Breast epithelium (tissue), 3 donors: ENCODE measurements at regions not wholly inside any gene's neighbourhood (a gene's known extent, or its start where the extent isn't known, plus 50 kb on each side); places are given as distances from the start of the nearest gene placed in this dataset.

Experiments used
- POLR2A ChIP-seq: fragments of 450-650 bp; IDR thresholded peaks from one replicate; pipeline ENCODE4 v1.6.1; 2016; ENCODE audit warnings: antibody characterized with exemption, mild to moderate bottlenecking, moderate library complexity
- POLR2AphosphoS5 ChIP-seq, 3 donors: sonication (generic); formaldehyde crosslinking; IDR thresholded peaks; one replicate each; pipeline ENCODE4 v1.6.1; 2017; ENCODE audit warnings: antibody characterized with exemption in 3 of 3
- TF ChIP-seq, protein P1 (sequence below), 3 donors: fragments of 450-650 bp; IDR thresholded peaks; one replicate each; pipeline ENCODE4 v1.5.1; 2016 to 2017; ENCODE audit warnings: antibody characterized with exemption in 3 of 3, mild to moderate bottlenecking in 3 of 3, moderate library complexity in 3 of 3

DNA sequence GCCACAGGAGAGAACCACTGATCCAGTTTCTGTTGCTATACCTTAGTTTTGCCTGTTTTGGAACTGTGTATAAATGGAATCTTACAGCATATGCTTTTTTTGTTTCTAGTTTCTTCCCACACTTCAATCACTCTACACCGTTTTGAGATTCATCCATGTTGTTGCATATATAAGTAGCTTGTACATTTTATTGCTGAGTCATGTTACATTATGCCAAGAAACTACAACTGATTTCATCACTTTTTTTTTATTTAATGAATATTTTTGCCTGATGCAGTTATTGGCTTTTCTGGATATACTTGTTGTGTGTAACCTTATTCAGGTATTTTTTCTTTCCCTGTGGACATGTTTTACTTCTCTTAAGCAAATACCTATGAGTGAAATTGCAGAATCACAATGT lies 1135.9 kb downstream of the RAPGEF2 start:
- TF ChIP-seq, protein P1, sequence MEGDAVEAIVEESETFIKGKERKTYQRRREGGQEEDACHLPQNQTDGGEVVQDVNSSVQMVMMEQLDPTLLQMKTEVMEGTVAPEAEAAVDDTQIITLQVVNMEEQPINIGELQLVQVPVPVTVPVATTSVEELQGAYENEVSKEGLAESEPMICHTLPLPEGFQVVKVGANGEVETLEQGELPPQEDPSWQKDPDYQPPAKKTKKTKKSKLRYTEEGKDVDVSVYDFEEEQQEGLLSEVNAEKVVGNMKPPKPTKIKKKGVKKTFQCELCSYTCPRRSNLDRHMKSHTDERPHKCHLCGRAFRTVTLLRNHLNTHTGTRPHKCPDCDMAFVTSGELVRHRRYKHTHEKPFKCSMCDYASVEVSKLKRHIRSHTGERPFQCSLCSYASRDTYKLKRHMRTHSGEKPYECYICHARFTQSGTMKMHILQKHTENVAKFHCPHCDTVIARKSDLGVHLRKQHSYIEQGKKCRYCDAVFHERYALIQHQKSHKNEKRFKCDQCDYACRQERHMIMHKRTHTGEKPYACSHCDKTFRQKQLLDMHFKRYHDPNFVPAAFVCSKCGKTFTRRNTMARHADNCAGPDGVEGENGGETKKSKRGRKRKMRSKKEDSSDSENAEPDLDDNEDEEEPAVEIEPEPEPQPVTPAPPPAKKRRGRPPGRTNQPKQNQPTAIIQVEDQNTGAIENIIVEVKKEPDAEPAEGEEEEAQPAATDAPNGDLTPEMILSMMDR (IDR thresholded peaks at IDR 0.05), result no peak
- TF ChIP-seq POLR2AphosphoS5 (IDR thresholded peaks at IDR 0.05) (no peak), POLR2A (no peak)
